ENCODE measurements at regions not wholly inside any gene's neighbourhood (a gene's known extent, or its start where the extent isn't known, plus 50 kb on each side); places are given as distances from the start of the nearest gene placed in this dataset.

DNA sequence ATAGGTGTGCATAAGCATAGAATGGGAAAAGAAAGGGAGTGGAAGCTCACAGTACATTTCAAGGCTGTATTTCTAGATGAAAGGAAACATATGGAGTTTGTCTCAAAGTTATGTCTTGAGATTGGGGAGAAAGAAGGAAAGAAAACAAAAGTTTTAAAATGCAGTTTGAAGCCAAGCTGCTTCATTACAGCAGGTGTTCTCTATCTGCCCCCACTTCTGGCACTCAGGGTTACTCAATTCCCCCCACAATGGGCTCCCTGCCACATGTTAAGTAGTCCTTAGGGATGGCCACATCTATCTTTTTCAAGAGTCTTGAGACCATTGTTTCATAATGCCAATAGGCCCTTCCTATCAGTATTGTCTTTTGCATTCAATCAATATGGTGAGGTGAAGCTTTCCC lies 367.4 kb upstream of the ANXA10 start:
- intact Hi-C loops (cut with micrococcal nuclease; ENCODE audit: unreplicated experiment) = no loop called here
- DNase-seq = no peak
- Mint-ChIP-seq H3K27me3 (ENCODE audit: unreplicated experiment) (no peaks in the 10 kb centered on the region), H3K9me3 (ENCODE audit: low read depth, unreplicated experiment) (peaks cover 7% of the 10 kb centered on the region), H3K36me3 (ENCODE audit: insufficient read depth, unreplicated experiment) (no peaks in the 10 kb centered on the region), H3K4me1 (ENCODE audit: low read depth, unreplicated experiment) (peaks cover 9% of the 10 kb centered on the region), H3K27ac (ENCODE audit: unreplicated experiment) (no peak overlapping the region), H3K4me3 (ENCODE audit: low read depth, unreplicated experiment) (no peak overlapping the region)
- TF ChIP-seq, protein P1, sequence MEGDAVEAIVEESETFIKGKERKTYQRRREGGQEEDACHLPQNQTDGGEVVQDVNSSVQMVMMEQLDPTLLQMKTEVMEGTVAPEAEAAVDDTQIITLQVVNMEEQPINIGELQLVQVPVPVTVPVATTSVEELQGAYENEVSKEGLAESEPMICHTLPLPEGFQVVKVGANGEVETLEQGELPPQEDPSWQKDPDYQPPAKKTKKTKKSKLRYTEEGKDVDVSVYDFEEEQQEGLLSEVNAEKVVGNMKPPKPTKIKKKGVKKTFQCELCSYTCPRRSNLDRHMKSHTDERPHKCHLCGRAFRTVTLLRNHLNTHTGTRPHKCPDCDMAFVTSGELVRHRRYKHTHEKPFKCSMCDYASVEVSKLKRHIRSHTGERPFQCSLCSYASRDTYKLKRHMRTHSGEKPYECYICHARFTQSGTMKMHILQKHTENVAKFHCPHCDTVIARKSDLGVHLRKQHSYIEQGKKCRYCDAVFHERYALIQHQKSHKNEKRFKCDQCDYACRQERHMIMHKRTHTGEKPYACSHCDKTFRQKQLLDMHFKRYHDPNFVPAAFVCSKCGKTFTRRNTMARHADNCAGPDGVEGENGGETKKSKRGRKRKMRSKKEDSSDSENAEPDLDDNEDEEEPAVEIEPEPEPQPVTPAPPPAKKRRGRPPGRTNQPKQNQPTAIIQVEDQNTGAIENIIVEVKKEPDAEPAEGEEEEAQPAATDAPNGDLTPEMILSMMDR (IDR thresholded peaks at IDR 0.05; ENCODE audit: unreplicated experiment) = no peak
- CTCF ChIA-PET = no interaction called here
- no TSS peak for BruUV-seq (replicated peaks)

DNA sequence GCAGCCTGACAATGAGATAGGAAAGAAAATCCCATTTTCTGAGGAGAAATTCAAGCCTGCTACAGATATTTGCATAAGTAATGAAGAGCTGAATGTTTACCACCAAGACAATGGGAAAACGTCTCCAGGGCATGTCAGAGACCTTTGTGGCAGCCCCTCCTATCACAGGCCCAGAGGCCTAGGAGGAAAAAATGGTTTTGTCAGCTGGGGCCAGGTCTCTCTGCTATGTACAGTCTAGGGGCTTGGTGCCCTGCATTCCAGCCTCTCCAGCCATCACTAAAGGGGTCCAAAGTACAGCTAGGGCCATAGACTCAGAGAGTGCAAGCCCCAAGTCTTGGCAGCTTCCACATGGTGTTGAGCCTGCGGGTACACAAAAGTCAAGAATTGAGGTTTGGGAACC lies 361.6 kb upstream of the ANXA10 start:
- Mint-ChIP-seq H3K4me3 (ENCODE audit: low read depth, unreplicated experiment) (no peak overlapping the region), H3K4me1 (ENCODE audit: low read depth, unreplicated experiment) (no peaks in the 10 kb centered on the region), H3K36me3 (ENCODE audit: insufficient read depth, unreplicated experiment) (no peaks in the 10 kb centered on the region), H3K27me3 (ENCODE audit: unreplicated experiment) (no peaks in the 10 kb centered on the region), H3K27ac (ENCODE audit: unreplicated experiment) (no peak overlapping the region), H3K9me3 (ENCODE audit: low read depth, unreplicated experiment) (peaks cover 11% of the 10 kb centered on the region)
- intact Hi-C loops (cut with micrococcal nuclease; ENCODE audit: unreplicated experiment) = no loop called here
- CTCF ChIA-PET = no interaction called here
- TF ChIP-seq, protein P1 (IDR thresholded peaks at IDR 0.05; ENCODE audit: unreplicated experiment) = no peak
- no peak for DNase-seq
- BruUV-seq (replicated peaks) = no TSS peak

DNA sequence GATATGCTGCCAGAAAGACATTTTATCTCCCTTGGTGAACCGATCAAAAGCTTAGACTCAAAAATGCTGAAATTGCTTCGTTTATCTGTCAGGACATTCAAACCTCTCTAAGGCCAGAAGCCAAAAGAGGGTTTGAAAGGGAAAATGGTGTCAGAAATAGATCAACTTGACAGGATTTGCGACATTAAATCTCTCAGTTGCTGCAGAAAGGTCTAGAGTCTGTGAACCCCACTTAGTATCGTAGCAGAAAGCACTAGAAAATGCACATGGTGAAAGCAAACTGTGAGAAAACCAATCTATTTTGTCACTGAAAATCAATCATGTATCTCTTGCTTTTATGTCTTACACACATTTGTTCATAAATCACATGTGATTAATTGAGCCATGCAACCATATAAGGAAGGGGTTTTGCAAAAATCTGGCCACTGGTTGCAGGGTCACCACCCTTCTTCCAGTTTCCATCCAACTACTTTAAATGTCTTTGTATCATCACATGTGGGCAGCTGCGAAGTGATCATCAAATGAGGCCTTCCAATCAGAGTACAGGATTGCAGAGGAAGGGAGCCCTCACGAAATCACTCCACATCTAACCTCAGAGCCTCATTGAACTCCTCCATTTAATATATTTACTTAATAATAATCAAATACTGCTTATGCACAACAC lies 347.2 kb upstream of the ANXA10 start:
- intact Hi-C loops (cut with micrococcal nuclease; ENCODE audit: unreplicated experiment) = no loop called here
- no peak overlapping the region for H3K4me3 Mint-ChIP-seq (ENCODE audit: low read depth, unreplicated experiment)
- CTCF ChIA-PET = no interaction called here
- no peaks in the 10 kb centered on the region for H3K4me1 Mint-ChIP-seq (ENCODE audit: low read depth, unreplicated experiment)
- DNase-seq = no peak
- BruUV-seq (replicated peaks) = no TSS peak
- no peak overlapping the region for H3K27ac Mint-ChIP-seq (ENCODE audit: unreplicated experiment)
- no peaks in the 10 kb centered on the region for H3K9me3 Mint-ChIP-seq (ENCODE audit: low read depth, unreplicated experiment)
- H3K27me3 Mint-ChIP-seq (ENCODE audit: unreplicated experiment) = no peaks in the 10 kb centered on the region
- TF ChIP-seq, protein P1 (IDR thresholded peaks at IDR 0.05; ENCODE audit: unreplicated experiment) = no peak
- no peaks in the 10 kb centered on the region for H3K36me3 Mint-ChIP-seq (ENCODE audit: insufficient read depth, unreplicated experiment)

DNA sequence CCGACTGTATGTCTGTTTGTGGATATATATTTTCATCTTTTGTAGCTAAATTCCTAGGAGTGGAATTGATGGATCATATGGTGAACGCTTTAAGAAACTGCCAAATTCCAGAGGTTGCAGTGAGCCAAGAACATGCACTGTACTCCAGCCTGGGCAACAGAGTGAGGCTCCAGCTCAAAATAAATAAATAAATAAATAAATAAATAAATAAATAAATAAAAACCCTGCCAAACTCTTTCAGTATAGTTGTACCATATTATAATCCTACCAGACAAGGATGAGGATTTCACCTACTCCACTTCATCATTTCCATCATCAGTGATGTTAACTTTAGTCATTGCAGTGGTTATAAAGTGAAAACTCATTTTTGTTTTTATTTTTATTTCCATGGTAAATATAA lies 325.1 kb upstream of the ANXA10 start:
- Mint-ChIP-seq H3K27me3 (ENCODE audit: unreplicated experiment) (no peaks in the 10 kb centered on the region), H3K36me3 (ENCODE audit: insufficient read depth, unreplicated experiment) (peaks cover 4% of the 10 kb centered on the region), H3K9me3 (ENCODE audit: low read depth, unreplicated experiment) (peaks cover 5% of the 10 kb centered on the region), H3K4me1 (ENCODE audit: low read depth, unreplicated experiment) (no peaks in the 10 kb centered on the region), H3K4me3 (ENCODE audit: low read depth, unreplicated experiment) (no peak overlapping the region), H3K27ac (ENCODE audit: unreplicated experiment) (no peak overlapping the region)
- intact Hi-C loops (cut with micrococcal nuclease; ENCODE audit: unreplicated experiment) = no loop called here
- no TSS peak for BruUV-seq (replicated peaks)
- TF ChIP-seq, protein P1 (IDR thresholded peaks at IDR 0.05; ENCODE audit: unreplicated experiment) = no peak
- CTCF ChIA-PET = no interaction called here
- no peak for DNase-seq

All from Calu3 (cell line).